GM18951 (cell line): ENCODE measurements at regions not wholly inside any gene's neighbourhood (a gene's known extent, or its start where the extent isn't known, plus 50 kb on each side); places are given as distances from the start of the nearest gene placed in this dataset.

Experiments
- POLR2A ChIP-seq: IDR thresholded peaks from 4 replicates; pipeline ENCODE4 v1.6.1; 2011; ENCODE audit warnings: mild to moderate bottlenecking; ENCODE audit not compliant: insufficient read length, insufficient read depth; ENCODE audit errors: extremely low read depth
- in situ Hi-C: fragments of 300-500 bp; cut with MboI; formaldehyde crosslinking; loops from one replicate; pipeline ENCODE4 v1.12.0; 2022; ENCODE audit warnings: low sequenced_read_pairs, mixed read lengths, inconsistent platforms; ENCODE audit not compliant: unreplicated experiment

DNA sequence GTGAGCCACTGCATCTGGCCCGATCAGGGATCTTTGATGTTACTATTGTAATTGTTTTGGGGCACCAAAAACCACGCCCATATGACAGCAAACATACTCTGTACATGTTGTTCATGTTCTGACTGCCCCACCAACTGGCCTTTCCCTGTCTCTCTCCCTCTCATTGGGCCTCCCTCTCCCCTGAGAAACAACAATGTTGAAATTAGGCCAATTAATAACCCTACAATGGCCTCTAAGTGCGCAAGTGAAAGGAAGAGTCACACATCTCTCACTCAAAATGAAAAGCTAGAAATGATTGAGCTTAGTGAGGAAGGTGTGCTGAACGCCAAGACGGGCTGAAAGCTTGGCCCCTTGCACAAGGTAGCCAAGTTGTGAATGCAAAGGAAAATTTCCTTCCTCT, 50.3 kb upstream of the SDK1 start:
- TF ChIP-seq POLR2A = no peak
- in situ Hi-C loops = no loop called here
